Esophagus (tissue), 2 donors: ENCODE measurements at regions not wholly inside any gene's neighbourhood (a gene's known extent, or its start where the extent isn't known, plus 50 kb on each side); places are given as distances from the start of the nearest gene placed in this dataset.

Experiments used
- H3K27ac ChIP-seq, 2 donors: one replicate each; pipeline ENCODE4 v1.5.1; 2013; ENCODE audit warnings: low read depth in 2 of 2, mild to moderate bottlenecking in 2 of 2, inconsistent platforms in 1 of 2, low read length in 1 of 2, moderate library complexity in 1 of 2
- H3K27me3 ChIP-seq, 2 donors: one replicate each; pipeline ENCODE4 v1.6.1; 2013; ENCODE audit warnings: low read length in 2 of 2, control low read depth in 1 of 2, mild to moderate bottlenecking in 1 of 2; ENCODE audit not compliant: insufficient read depth in 2 of 2, control insufficient read depth in 1 of 2
- H3K36me3 ChIP-seq, 2 donors: one replicate each; pipeline ENCODE4 v1.6.1; 2013; ENCODE audit warnings: low read length in 1 of 2; ENCODE audit not compliant: control insufficient read depth in 2 of 2, insufficient read depth in 2 of 2
- H3K4me1 ChIP-seq, 2 donors: one replicate each; pipeline ENCODE4 v1.6.1; 2013; ENCODE audit warnings: low read length in 1 of 2; ENCODE audit not compliant: control insufficient read depth in 2 of 2, insufficient read depth in 2 of 2
- H3K4me3 ChIP-seq, 2 donors: one replicate each; pipeline ENCODE4 v1.5.1; 2013; ENCODE audit warnings: low read length in 2 of 2, mild to moderate bottlenecking in 2 of 2, low read depth in 1 of 2, moderate library complexity in 1 of 2
- H3K9me3 ChIP-seq, 2 donors: one replicate each; pipeline ENCODE4 v1.6.1; 2013; ENCODE audit warnings: mild to moderate bottlenecking in 2 of 2, low read depth in 1 of 2, low read length in 1 of 2, moderate library complexity in 1 of 2; ENCODE audit not compliant: control insufficient read depth in 2 of 2, insufficient read depth in 1 of 2
- WGBS, 2 donors: extraction: QIAGEN DNeasy Blood & Tissue Kit; methylation state at CpG; one replicate each; pipeline ENCODE4 v1.1.7; 2013; 5-methylcytosine and 5-hydroxymethylcytosine counted together
- donor health status: healthy with polysubstance abuse.
- donor health status: Bipolar disorder and iron deficiency.

DNA sequence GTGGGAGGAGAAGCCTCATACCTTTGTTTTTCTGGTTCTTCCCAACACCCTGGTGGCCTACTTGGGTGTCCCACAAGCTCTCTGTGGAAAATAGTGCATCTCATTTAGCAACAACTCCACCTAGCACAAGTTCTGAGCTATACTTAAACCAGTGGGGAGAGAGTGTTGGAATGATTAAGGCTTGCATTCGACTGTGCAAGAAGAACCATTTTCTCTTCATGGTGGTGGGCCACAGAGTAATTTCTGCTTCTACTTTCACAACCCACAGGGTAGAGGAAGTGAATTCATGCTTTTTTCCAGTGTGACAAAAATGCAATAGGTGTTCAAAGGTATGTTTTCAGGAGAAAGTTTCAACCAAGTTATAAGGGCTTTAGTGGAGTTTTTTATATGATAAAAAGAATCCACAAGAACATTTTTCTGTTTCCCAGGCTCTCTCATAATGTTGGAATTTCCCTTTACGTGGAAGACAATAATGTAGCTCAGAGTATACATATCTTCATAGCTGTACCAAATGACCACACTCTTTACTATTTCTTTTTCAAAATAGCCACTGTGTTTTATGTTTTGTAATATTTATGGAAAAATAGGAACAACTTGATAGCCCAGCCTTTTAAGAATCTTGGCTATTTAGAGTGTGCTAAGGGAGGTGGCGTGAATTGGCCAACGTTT is 80.3 kb upstream of the HHIP start:
- 81 to 86% methylated on average over 4 of the region's 4 CpGs for WGBS, 2 donors
- H3K4me1 ChIP-seq, result no peaks in the 10 kb centered on the region
- no peaks in the 10 kb centered on the region for H3K27me3 ChIP-seq
- H3K4me3 ChIP-seq, result no peak overlapping the region
- no peaks in the 10 kb centered on the region for H3K36me3 ChIP-seq
- H3K9me3 ChIP-seq, result no peaks in the 10 kb centered on the region
- H3K27ac ChIP-seq, result no peak overlapping the region

DNA sequence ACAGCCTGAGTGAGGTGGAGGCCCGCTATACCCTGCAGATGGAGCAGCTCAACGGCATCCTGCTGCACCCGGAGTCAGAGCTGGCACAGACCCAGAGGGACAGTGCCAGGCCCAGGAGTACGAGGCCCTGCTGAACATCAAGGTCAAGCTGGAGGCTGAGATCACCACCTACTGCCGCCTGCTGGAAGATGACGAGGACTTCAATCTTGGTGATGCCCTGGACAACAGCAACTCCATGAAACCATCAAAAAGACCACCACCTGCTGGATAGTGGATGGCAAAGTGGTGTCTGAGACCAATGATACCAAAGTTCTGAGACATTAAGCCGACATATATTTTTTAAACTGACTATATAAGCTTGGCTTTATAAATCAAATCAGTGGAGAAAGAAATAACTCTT is 73.3 kb upstream of the HHIP start:
- no peaks in the 10 kb centered on the region for H3K27me3 ChIP-seq
- 83% methylated on average over 7 of the region's 7 CpGs for WGBS, 2 donors
- no peaks in the 10 kb centered on the region for H3K36me3 ChIP-seq
- H3K9me3 ChIP-seq, result no peaks in the 10 kb centered on the region
- H3K27ac ChIP-seq, result no peak overlapping the region
- H3K4me3 ChIP-seq, result no peak overlapping the region
- H3K4me1 ChIP-seq, result no peaks in the 10 kb centered on the region

DNA sequence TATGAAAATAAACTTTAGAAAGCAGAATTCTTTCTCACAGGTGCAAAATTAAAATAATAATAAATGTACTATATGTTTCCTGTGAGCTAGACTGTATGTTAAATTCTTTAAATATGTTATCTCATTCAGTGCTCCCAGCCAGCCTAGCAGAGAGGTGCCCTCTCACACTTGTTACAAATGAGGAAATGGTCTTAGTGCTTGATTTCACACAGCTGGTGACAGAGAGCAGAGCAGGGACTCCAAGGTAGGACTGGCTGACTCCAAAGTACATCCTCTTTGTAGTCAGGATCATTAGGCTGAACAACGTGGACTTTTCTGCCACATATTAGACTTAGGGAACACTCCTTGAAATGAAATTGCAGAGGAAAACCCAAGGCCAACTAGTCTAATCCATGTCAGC is 72.0 kb upstream of the HHIP start:
- no peaks in the 10 kb centered on the region for H3K9me3 ChIP-seq
- H3K27me3 ChIP-seq, result no peaks in the 10 kb centered on the region
- no peak overlapping the region for H3K27ac ChIP-seq
- no peaks in the 10 kb centered on the region for H3K36me3 ChIP-seq
- no peaks in the 10 kb centered on the region for H3K4me1 ChIP-seq
- no peak overlapping the region for H3K4me3 ChIP-seq
- 32 to 33% methylated on average over 1 of the region's 1 CpG for WGBS, 2 donors

DNA sequence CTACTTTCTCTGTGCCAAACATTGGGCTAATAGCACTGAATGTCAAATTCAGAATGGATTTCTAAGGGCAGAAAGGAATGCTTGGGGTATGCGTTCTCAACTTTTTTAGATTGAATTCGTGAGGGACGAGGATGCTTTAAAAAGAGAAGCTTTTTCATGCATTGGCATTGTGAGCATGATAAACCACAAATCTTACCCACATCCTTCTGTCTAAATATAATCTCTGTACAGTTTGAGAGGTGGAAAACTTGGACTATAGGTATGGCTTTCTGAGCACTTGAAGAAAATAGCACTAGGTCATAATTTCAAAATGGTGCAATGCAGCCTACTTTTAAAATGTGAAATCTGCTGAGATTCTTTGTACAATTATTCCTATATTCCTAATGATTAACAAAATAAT is 71.4 kb upstream of the HHIP start:
- WGBS, 2 donors, result 69% methylated on average over 3 of the region's 3 CpGs
- no peak overlapping the region for H3K27ac ChIP-seq
- H3K9me3 ChIP-seq, result no peaks in the 10 kb centered on the region

DNA sequence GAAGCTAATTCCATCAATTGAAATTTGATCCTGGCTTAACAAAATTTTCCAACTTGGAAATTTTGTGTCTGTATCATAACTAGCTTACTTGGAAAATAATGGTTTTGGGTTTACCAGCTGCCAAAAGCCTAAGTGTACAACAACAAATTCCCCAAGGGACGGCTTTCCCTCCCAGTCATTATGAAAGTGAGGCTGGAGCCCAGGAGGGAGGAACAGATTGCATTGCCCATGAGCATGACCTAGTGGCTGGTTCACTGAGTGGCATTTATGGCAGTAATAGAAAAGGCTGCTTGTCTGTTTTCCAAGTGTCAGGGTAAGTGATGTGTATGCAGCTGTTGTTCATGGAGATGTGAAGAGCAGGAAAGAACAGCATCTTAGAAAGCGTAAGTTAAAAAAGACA is 70.8 kb upstream of the HHIP start:
- no peaks in the 10 kb centered on the region for H3K27me3 ChIP-seq
- no peak overlapping the region for H3K27ac ChIP-seq
- WGBS, 2 donors, result 69 to 73% methylated on average over 2 of the region's 2 CpGs
- no peaks in the 10 kb centered on the region for H3K9me3 ChIP-seq
- no peaks in the 10 kb centered on the region for H3K4me1 ChIP-seq
- no peak overlapping the region for H3K4me3 ChIP-seq
- no peaks in the 10 kb centered on the region for H3K36me3 ChIP-seq

More for the DNA sequence above, 71.4 kb upstream of the HHIP start:
- Histone ChIP-seq H3K4me1 (no peaks in the 10 kb centered on the region), H3K27me3 (no peaks in the 10 kb centered on the region), H3K36me3 (no peaks in the 10 kb centered on the region), H3K4me3 (no peak overlapping the region)

DNA sequence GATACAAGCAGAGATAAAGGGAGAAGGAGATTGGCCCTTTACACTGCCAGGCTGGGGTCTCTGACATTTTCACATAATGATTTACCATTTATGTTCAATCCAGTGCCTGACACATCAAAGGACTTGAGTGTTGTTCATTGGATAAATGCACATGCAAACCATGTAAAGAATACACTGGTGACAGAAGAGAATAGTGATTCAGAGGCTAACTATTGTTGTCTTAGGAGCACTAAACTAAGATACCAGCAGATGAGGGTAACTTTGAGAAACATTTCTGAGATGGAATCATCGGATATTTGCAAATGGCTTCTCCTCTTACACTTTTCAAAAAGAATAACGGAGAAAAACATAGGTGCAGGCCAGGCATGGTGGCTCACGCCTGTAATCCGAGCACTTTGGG is 67.3 kb upstream of the HHIP start:
- Histone ChIP-seq H3K4me3 (no peak overlapping the region), H3K36me3 (no peaks in the 10 kb centered on the region), H3K27me3 (no peaks in the 10 kb centered on the region), H3K4me1 (no peaks in the 10 kb centered on the region), H3K27ac (no peak overlapping the region), H3K9me3 (peaks cover 2 to 3% of the 10 kb centered on the region in 2 donors)
- 92 to 94% methylated on average over 4 of the region's 4 CpGs for WGBS, 2 donors

DNA sequence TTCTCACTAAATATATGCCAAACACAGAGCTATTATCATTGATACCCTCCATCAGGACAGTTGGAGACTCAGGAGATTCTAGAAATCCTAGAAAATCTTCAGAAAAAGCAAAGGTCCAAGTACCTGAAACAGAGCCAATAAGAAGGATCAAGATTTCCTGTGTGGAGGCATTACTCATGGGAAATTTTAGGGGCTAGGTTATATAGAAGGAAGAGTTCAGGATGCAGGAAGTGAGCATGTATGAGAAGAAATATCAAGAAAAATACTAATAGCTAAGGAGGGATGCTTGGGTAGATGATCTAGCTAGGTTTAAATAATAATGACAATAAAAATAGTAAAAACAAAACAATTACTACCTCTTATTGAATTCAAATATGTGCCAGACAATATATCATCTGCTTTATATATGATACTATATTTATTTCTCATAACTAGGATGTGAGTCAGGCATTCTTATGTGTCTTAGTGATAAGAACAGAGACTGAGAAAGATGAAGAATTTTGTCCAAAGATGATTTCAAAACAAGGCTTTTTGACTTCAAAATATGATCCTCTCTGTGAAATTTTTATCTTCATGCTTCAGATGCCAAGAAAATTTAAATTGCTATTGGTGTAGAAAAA is 66.4 kb upstream of the HHIP start:
- H3K4me1 ChIP-seq, result no peaks in the 10 kb centered on the region
- no peak overlapping the region for H3K27ac ChIP-seq
- peaks cover 2 to 3% of the 10 kb centered on the region in 2 donors for H3K9me3 ChIP-seq
- no peaks in the 10 kb centered on the region for H3K27me3 ChIP-seq
- H3K4me3 ChIP-seq, result no peak overlapping the region
- H3K36me3 ChIP-seq, result no peaks in the 10 kb centered on the region

DNA sequence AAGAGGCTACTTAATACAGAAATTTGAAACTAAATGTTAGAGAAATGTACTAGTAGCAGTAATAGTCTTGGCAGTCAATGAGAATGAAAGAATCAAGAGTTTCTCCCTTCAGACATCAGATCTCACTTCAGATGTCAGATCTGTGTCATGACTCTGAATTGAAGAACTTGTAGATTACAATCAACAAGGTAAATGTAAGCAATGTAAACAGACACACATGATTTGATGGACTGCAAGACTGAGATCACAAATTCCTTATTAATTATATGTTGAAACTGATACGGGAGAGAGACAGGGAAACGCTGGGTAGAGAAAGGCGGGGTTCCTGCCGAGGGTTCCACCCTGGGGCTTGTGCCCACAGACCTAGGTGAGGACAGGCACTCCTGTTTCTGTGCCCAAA is 65.5 kb upstream of the HHIP start:
- H3K4me3 ChIP-seq, result no peak overlapping the region
- no peaks in the 10 kb centered on the region for H3K4me1 ChIP-seq
- no peaks in the 10 kb centered on the region for H3K27me3 ChIP-seq
- 82 to 88% methylated on average over 4 of the region's 4 CpGs for WGBS, 2 donors
- peaks cover 2 to 3% of the 10 kb centered on the region in 2 donors for H3K9me3 ChIP-seq
- no peak overlapping the region for H3K27ac ChIP-seq
- no peaks in the 10 kb centered on the region for H3K36me3 ChIP-seq

DNA sequence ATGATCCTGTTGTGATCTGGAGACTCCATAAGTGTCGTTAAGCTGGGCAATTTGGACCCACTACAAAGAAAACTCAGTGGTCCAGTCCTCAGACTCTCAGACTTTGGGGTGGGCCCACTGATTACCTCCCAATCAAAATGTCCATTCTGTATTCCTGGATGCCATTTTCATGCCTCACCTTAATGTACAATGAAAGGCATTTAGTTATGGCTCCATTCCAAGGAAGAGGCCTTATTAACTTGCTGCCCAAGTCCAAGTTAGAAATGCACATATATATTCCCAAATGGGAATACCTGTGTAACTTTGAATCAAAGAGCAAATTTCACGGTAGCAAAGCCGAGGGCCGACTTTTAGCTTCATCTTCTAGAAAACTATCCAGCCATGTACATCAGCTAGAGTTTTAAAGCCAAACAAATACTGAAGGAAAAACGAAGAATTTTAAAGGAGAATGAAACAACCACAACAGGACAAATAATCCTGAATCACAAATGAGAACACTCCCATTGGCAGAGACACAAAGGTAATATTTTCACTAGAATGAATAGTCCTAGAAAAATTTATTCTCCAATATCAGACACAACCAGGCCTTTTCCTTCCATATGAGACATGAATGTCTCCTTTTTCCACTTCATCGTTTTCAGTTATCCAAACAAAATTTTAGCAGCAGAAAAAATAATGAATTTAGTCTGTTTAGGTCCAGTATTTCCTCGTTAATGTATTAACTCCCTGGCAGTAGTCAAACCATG is 63.7 kb upstream of the HHIP start:
- Histone ChIP-seq H3K9me3 (peaks cover 2 to 3% of the 10 kb centered on the region in 2 donors), H3K4me3 (no peak overlapping the region), H3K27me3 (no peaks in the 10 kb centered on the region), H3K36me3 (no peaks in the 10 kb centered on the region), H3K27ac (no peak overlapping the region), H3K4me1 (no peaks in the 10 kb centered on the region)
- 65 to 71% methylated on average over 7 of the region's 7 CpGs for WGBS, 2 donors
